CD8-positive, alpha-beta memory T cell (primary cell): ENCODE measurements at regions not wholly inside any gene's neighbourhood (a gene's known extent, or its start where the extent isn't known, plus 50 kb on each side); places are given as distances from the start of the nearest gene placed in this dataset.

ENCODE experiments used
- CTCF ChIA-PET: fragments of 350-600 bp; sonication (Branson Sonifier 250); formaldehyde crosslinking; loops from one replicate; lab custom pipeline; 2021; ENCODE audit warnings: antibody characterized with exemption; lab: Charles Lee
- POLR2A ChIA-PET: fragments of 350-600 bp; sonication (Branson Sonifier 250); formaldehyde crosslinking; loops from one replicate; lab custom pipeline; 2021; ENCODE audit warnings: antibody characterized with exemption; lab: Charles Lee
- DNase-seq, 5 donors: peaks; one replicate each; pipeline versions ENCODE4 v3.0.0 to v3.0.0-alpha.2; 2020 to 2022; ENCODE audit warnings: mixed read lengths in 1 of 5
- H3K27ac ChIP-seq: one replicate; pipeline ENCODE4 v1.7.0; 2013; ENCODE audit warnings: low read depth, mild to moderate bottlenecking, low read length, moderate library complexity
- H3K27me3 ChIP-seq: 2 replicates; pipeline ENCODE4 v1.7.0; 2013; ENCODE audit warnings: low read length, mild to moderate bottlenecking; ENCODE audit not compliant: insufficient read depth, poor library complexity, severe bottlenecking
- H3K36me3 ChIP-seq: 2 replicates; pipeline ENCODE4 v1.7.0; 2013; ENCODE audit warnings: mild to moderate bottlenecking, low read length, moderate library complexity; ENCODE audit not compliant: insufficient read depth
- H3K4me1 ChIP-seq: 2 replicates; pipeline ENCODE4 v1.7.0; 2013; ENCODE audit warnings: mild to moderate bottlenecking, low read length, moderate library complexity; ENCODE audit not compliant: insufficient read depth
- H3K4me3 ChIP-seq: 2 replicates; pipeline ENCODE4 v1.7.0; 2013; ENCODE audit warnings: mild to moderate bottlenecking, low read length
- H3K9me3 ChIP-seq: 2 replicates; pipeline ENCODE4 v1.7.0; 2013; ENCODE audit warnings: mild to moderate bottlenecking, low read length
- H3K27ac Mint-ChIP-seq, 8 donors: one replicate each; pipeline ENCODE4 v1.8.0; 2020 to 2021; ENCODE audit warnings: mixed read lengths in 8 of 8, mild to moderate bottlenecking in 6 of 8, inconsistent platforms in 3 of 8, moderate library complexity in 3 of 8
- H3K27me3 Mint-ChIP-seq, 2 donors: one replicate each; pipeline ENCODE4 v1.8.0; 2020 to 2021; ENCODE audit warnings: mixed read lengths in 2 of 2, mild to moderate bottlenecking in 1 of 2, moderate library complexity in 1 of 2
- H3K36me3 Mint-ChIP-seq, 3 donors: one replicate each; pipeline ENCODE4 v1.8.0; 2020 to 2021; ENCODE audit warnings: mixed read lengths in 3 of 3, inconsistent platforms in 1 of 3, mild to moderate bottlenecking in 1 of 3
- H3K4me1 Mint-ChIP-seq, 3 donors: one replicate each; pipeline ENCODE4 v1.8.0; 2020 to 2021; ENCODE audit warnings: mixed read lengths in 3 of 3, inconsistent platforms in 1 of 3, mild to moderate bottlenecking in 1 of 3
- H3K4me3 Mint-ChIP-seq, 7 donors: one replicate each; pipeline ENCODE4 v1.8.0; 2020 to 2021; ENCODE audit warnings: mixed read lengths in 7 of 7, mild to moderate bottlenecking in 6 of 7, moderate library complexity in 4 of 7, inconsistent platforms in 2 of 7
- H3K9me3 Mint-ChIP-seq, 5 donors: one replicate each; pipeline ENCODE4 v1.8.0; 2020 to 2022; ENCODE audit warnings: mixed read lengths in 5 of 5, mild to moderate bottlenecking in 3 of 5, moderate library complexity in 2 of 5, inconsistent platforms in 1 of 5

GRCh38 chr5:54736003-54736797 is 218.6 kb downstream of the SNX18 start:
- no peak overlapping the region for H3K27ac ChIP-seq
- CTCF ChIA-PET, result no interaction called here
- H3K9me3 Mint-ChIP-seq, result no peaks in the 10 kb centered on the region
- peaks cover 0 to 5% of the 10 kb centered on the region in 2 donors for H3K27me3 Mint-ChIP-seq
- H3K4me3 Mint-ChIP-seq, result no peak overlapping the region
- H3K9me3 ChIP-seq, result no peaks in the 10 kb centered on the region
- H3K4me3 ChIP-seq, result no peak overlapping the region
- H3K36me3 Mint-ChIP-seq, result peaks cover 0 to 6% (median 0%) of the 10 kb centered on the region in 3 donors
- POLR2A ChIA-PET, result no interaction called here
- no peak overlapping the region for H3K27ac Mint-ChIP-seq
- DNase-seq, result no peak
- peaks cover 9 to 15% (median 14%) of the 10 kb centered on the region in 3 donors for H3K4me1 Mint-ChIP-seq
- H3K4me1 ChIP-seq, result no peaks in the 10 kb centered on the region
- no peaks in the 10 kb centered on the region for H3K36me3 ChIP-seq
- no peaks in the 10 kb centered on the region for H3K27me3 ChIP-seq

DNA sequence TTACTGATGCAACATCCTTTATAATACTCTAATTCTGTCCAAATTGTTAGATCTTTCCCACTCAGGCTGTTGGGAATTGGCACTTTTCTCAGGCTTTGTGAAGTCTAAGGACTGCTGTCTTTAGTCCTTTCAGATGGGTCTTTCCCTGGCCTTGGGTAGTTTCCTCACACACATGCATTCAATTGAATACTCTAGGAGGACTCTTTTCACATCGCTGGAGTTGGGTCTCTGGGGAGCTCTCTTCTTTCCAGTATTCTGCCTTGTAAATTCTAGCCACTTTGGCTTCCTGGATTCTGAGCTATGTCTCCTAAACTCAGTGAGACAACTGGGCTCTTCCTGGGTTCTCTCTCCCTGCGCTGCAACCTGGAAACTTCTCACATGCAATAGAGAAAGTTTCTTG is 215.5 kb downstream of the SNX18 start:
- H3K4me1 Mint-ChIP-seq, result no peaks in the 10 kb centered on the region
- peaks cover 0 to 3% of the 10 kb centered on the region in 2 donors for H3K27me3 Mint-ChIP-seq
- H3K36me3 Mint-ChIP-seq, result peaks cover 0 to 5% (median 4%) of the 10 kb centered on the region in 3 donors
- no peak for DNase-seq
- H3K27ac Mint-ChIP-seq, result no peak overlapping the region
- ChIA-PET CTCF (interaction anchor here (0.8 to 1.8 kb wide), 2 partner anchors 9 to 11 kb away, joined by 3 to 10 read pairs; no protein-coding TSS in a partner anchor), POLR2A (interaction anchor here (1.4 kb wide), 1 partner anchor 11 kb away, joined by 3 read pairs; no protein-coding TSS in a partner anchor)
- no peaks in the 10 kb centered on the region for H3K9me3 Mint-ChIP-seq
- no peak overlapping the region for H3K4me3 ChIP-seq
- H3K4me3 Mint-ChIP-seq, result no peak overlapping the region
- H3K27ac ChIP-seq, result no peak overlapping the region
- H3K9me3 ChIP-seq, result no peaks in the 10 kb centered on the region
- no peaks in the 10 kb centered on the region for H3K4me1 ChIP-seq
- no peaks in the 10 kb centered on the region for H3K36me3 ChIP-seq
- H3K27me3 ChIP-seq, result no peaks in the 10 kb centered on the region

DNA sequence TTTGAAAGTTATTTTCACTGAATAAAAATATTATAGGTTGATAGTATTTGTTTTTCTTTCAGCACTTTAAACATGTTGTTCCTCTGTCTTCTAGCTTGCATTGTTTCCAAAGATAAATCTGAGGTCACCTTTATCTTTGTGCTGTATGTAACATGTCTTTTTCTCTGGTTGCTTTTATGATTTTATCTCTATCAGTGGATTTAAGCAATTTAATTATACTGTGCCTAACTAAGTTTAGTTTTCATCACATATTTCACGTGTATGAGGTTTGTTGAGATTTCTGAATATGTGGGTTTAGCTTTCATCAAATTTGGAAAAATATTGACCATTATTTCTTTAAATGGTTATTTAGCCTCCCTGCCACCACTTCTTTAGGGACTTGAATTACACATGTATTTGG is 214.5 kb downstream of the SNX18 start:
- H3K9me3 Mint-ChIP-seq, result no peaks in the 10 kb centered on the region
- peaks cover 0 to 5% (median 4%) of the 10 kb centered on the region in 3 donors for H3K36me3 Mint-ChIP-seq
- DNase-seq, result no peak
- H3K4me1 Mint-ChIP-seq, result no peaks in the 10 kb centered on the region
- Histone ChIP-seq H3K36me3 (no peaks in the 10 kb centered on the region), H3K4me1 (no peaks in the 10 kb centered on the region), H3K9me3 (no peaks in the 10 kb centered on the region), H3K27ac (no peak overlapping the region), H3K27me3 (no peaks in the 10 kb centered on the region), H3K4me3 (no peak overlapping the region)
- no peak overlapping the region for H3K4me3 Mint-ChIP-seq
- no peak overlapping the region for H3K27ac Mint-ChIP-seq
- ChIA-PET POLR2A (no interaction called here), CTCF (interaction anchor here (1.5 kb wide), 1 partner anchor 214 kb away, joined by 4 read pairs; the partner anchor contains the start of gene SNX18)
- H3K27me3 Mint-ChIP-seq, result peaks cover 0 to 4% of the 10 kb centered on the region in 2 donors

DNA sequence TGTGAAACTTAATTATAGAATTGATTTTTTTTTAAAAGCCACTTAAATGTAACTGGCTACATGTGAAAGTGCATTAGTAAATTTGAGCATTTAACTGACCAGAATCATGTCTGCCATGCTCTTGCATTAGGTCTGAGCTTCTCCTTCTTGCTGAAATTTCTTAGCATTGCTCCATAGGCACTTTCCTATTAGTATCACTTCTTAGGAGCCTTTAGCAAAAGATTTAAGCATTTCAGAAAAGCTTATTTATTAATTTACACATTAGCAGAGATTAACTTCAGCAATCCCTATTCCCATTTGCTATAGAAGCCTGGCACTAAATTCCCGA is 211.0 kb downstream of the SNX18 start:
- peaks cover 0 to 7% (median 2%) of the 10 kb centered on the region in 3 donors for H3K36me3 Mint-ChIP-seq
- H3K4me1 Mint-ChIP-seq, result no peaks in the 10 kb centered on the region
- H3K9me3 Mint-ChIP-seq, result peaks cover 0 to 2% (median 0%) of the 10 kb centered on the region in 5 donors
- Histone ChIP-seq H3K4me3 (no peak overlapping the region), H3K9me3 (no peaks in the 10 kb centered on the region), H3K4me1 (no peaks in the 10 kb centered on the region), H3K27me3 (no peaks in the 10 kb centered on the region), H3K36me3 (no peaks in the 10 kb centered on the region), H3K27ac (no peak overlapping the region)
- DNase-seq, result no peak
- ChIA-PET POLR2A (interaction anchor here (0.7 to 1.1 kb wide), 2 partner anchors 15 to 207 kb away, joined by 3 to 4 read pairs; no protein-coding TSS in a partner anchor), CTCF (no interaction called here)
- H3K27me3 Mint-ChIP-seq, result peaks cover 0 to 2% of the 10 kb centered on the region in 2 donors
- no peak overlapping the region for H3K27ac Mint-ChIP-seq
- no peak overlapping the region for H3K4me3 Mint-ChIP-seq

DNA sequence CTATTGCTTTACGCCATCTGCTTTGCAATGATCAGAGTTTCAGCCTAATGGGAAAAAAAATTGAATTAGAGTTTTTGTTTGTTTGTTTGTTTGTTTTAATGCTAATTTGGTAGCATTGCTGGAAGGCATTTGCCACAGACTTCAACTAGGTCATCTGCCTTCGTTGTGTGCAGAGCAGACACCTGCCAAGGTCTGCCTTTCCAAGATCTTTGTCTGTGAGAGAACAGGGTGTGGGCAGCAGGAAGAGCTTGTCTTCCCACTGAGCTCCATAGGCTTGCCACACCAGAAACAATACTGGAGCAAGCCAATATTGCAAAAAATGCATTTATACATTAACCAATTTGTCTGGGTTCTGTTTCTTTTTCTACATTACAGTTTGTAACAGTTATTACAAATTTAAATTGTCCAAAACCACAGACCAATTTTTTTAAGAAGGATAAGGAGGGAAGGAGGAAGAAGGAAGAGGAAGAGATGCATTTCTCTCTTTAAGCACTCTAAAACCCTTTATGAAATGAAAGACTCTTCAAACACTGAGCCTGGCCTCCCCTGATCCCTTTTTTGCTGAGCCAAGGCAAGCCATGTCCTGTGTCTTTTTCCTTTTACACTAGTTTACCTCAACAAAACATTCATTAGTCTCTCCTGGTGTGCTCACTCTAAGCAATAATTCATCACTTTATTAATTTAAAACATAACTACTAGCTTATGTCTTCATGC is 210.5 kb downstream of the SNX18 start:
- peaks cover 0 to 2% of the 10 kb centered on the region in 2 donors for H3K27me3 Mint-ChIP-seq
- H3K27ac ChIP-seq, result no peak overlapping the region
- ChIA-PET POLR2A (interaction anchor here (0.7 to 1.1 kb wide), 2 partner anchors 16 to 207 kb away, joined by 3 to 4 read pairs; no protein-coding TSS in a partner anchor), CTCF (interaction anchor here (0.9 kb wide), 1 partner anchor 209 kb away, joined by 3 read pairs; no protein-coding TSS in a partner anchor)
- no peaks in the 10 kb centered on the region for H3K36me3 ChIP-seq
- no peaks in the 10 kb centered on the region for H3K9me3 ChIP-seq
- no peaks in the 10 kb centered on the region for H3K4me1 ChIP-seq
- peaks cover 0 to 9% (median 2%) of the 10 kb centered on the region in 3 donors for H3K36me3 Mint-ChIP-seq
- H3K4me3 ChIP-seq, result no peak overlapping the region
- H3K4me3 Mint-ChIP-seq, result no peak overlapping the region
- H3K4me1 Mint-ChIP-seq, result peaks cover 0 to under 1% (median under 1%) of the 10 kb centered on the region in 3 donors
- H3K27me3 ChIP-seq, result no peaks in the 10 kb centered on the region
- no peak overlapping the region for H3K27ac Mint-ChIP-seq
- no peak for DNase-seq
- H3K9me3 Mint-ChIP-seq, result peaks cover 0 to 2% (median 0%) of the 10 kb centered on the region in 5 donors

DNA sequence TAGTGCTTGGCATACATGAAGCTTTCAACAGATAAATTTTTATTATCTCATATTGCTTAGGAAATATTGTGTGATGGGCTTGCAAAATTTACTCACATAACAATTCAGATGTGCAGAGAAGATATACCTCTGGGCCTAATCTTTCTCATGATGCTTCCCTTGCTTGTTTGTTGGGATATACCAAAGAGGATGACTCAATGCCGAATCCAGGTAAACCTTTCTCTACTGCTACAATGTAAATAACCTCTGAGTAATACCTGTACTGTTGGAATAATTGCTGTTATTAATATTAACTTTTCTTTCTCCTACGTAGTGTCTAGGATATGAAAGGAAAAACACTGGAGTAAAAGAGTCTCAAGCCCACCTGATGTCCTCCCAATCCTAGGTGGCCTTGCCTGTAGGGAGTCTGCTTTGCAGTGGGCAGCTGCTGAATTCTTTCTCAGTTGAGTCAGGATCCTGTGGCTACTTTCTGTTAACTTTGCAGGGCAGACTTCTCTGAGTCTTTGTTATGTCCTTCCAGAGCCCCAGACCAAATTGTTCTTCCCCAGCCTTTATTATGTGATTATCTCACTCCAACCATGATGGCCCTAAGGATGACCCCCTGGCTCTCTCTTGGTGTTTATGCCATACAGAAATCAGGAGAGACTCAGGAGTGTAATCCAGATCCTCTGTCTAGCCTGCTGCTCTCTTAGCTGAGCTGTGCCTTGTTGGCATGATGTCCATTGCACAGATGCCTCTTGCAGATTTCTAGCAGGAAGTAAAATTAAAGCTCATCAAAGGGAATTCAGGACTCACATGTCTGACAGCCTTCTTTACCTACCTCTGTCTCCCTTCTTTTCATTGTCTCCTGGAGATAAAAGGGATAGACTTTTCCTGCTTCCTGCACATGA is 208.1 kb downstream of the SNX18 start:
- peaks cover 0 to 9% (median 0%) of the 10 kb centered on the region in 3 donors for H3K36me3 Mint-ChIP-seq
- H3K27me3 Mint-ChIP-seq, result peaks cover 0 to 2% of the 10 kb centered on the region in 2 donors
- H3K4me1 Mint-ChIP-seq, result peaks cover 0 to 7% (median 3%) of the 10 kb centered on the region in 3 donors
- no peak for DNase-seq
- H3K4me1 ChIP-seq, result no peaks in the 10 kb centered on the region
- no peak overlapping the region for H3K27ac Mint-ChIP-seq
- H3K4me3 ChIP-seq, result no peak overlapping the region
- H3K36me3 ChIP-seq, result no peaks in the 10 kb centered on the region
- ChIA-PET CTCF (interaction anchor here (1.1 to 1.6 kb wide), 3 partner anchors 9 to 208 kb away, joined by 3 to 4 read pairs (median 4); partner anchors contain the start of gene SNX18), POLR2A (no interaction called here)
- H3K4me3 Mint-ChIP-seq, result no peak overlapping the region
- H3K27ac ChIP-seq, result no peak overlapping the region
- no peaks in the 10 kb centered on the region for H3K27me3 ChIP-seq
- no peaks in the 10 kb centered on the region for H3K9me3 ChIP-seq
- peaks cover 0 to 2% (median 0%) of the 10 kb centered on the region in 5 donors for H3K9me3 Mint-ChIP-seq

DNA sequence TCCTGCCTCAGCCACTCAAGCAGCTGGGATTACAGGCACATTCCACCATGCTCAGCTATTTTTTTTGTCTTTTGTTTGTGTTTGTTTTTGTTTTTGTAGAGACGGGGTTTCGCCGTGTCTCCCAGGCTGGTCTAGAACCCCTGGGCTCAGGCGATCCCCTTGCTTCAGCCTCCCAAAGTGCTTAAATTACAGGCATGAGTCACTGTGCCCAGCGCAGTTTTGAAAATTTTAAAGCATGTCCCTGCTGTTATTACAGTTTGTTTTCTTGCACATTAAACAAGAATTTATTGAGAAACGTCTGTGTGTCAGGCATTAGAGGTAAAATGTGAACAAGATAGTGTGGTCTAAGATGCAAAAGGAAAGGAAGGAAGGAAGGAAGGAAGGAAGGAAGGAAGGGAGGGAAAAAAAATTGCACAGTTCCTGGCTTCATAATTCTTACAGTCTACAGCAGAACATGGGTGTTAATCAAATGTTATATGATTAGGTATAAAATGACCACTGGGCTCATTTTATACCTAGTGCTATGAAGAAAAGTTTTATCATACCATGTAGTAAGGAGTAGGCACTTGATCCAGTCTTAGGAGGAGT is 205.4 kb downstream of the SNX18 start:
- no peaks in the 10 kb centered on the region for H3K36me3 ChIP-seq
- H3K9me3 ChIP-seq, result no peaks in the 10 kb centered on the region
- Mint-ChIP-seq H3K4me1 (peaks cover 7 to 15% (median 7%) of the 10 kb centered on the region in 3 donors), H3K36me3 (peaks cover 0 to 4% (median 0%) of the 10 kb centered on the region in 3 donors), H3K9me3 (peaks cover 0 to 2% (median 0%) of the 10 kb centered on the region in 5 donors), H3K27me3 (no peaks in the 10 kb centered on the region), H3K4me3 (no peak overlapping the region), H3K27ac (peak overlapping the region in 2 of 8 donors; percentile 62 to 77)
- ChIA-PET POLR2A (no interaction called here), CTCF (no interaction called here)
- DNase-seq, result no peak
- H3K4me3 ChIP-seq, result no peak overlapping the region
- H3K27ac ChIP-seq, result no peak overlapping the region
- H3K4me1 ChIP-seq, result no peaks in the 10 kb centered on the region
- no peaks in the 10 kb centered on the region for H3K27me3 ChIP-seq
